ENCODE measurements at regions not wholly inside any gene's neighbourhood (a gene's known extent, or its start where the extent isn't known, plus 50 kb on each side); places are given as distances from the start of the nearest gene placed in this dataset.

GRCh38 chr1:212526111-212526491 is 82.5 kb upstream of the ATF3 start:
- DNase-seq (ENCODE audit: low spot score): no peak

DNA sequence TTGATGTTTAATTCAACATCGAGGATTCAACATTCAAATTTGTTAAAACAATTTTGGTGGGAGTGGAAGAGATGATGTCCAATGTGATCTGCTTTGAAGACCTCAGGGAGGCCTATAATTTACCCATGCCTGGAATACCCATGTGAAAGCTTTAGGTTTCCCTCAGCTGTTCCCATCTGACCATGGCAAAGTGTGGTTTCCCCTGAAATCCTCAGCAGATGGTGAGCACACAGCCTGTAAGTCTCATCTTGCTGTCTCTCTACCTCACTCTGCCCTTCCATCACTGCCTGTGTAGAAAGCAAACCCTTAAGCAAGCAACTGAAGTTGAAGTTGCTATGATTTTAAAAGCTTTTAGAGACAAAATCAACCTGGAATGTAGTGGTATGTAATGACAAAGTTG is 80.1 kb upstream of the ATF3 start:
- no peak for DNase-seq (ENCODE audit: low spot score)

- DNase-seq (ENCODE audit: low spot score): peak; percentile 46
Measured at GRCh38 chr1:212529211-212529741, 79.3 kb upstream of the ATF3 start.

DNA sequence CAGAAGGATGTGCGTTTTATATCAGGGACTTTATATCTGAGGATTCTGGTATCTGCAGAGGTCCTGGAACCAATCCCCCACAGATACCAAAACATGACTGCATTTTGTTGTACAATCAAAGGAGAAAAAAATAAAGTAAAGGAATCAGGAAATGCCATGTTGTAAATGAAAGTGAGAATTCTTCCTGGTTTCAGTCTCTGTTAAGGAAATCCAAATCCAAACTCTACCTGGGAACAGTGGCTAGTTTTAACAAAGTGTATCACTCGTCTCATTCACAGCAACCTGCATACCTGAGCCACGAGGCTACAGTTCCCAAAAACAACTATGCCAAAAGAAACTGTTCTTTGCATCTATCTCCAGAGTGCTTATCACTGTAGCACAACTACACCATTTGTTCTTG is 77.3 kb upstream of the ATF3 start:
- no peak for DNase-seq (ENCODE audit: low spot score)

GRCh38 chr1:212531796-212532195 is 76.8 kb upstream of the ATF3 start:
- no peak for DNase-seq (ENCODE audit: low spot score)

DNA sequence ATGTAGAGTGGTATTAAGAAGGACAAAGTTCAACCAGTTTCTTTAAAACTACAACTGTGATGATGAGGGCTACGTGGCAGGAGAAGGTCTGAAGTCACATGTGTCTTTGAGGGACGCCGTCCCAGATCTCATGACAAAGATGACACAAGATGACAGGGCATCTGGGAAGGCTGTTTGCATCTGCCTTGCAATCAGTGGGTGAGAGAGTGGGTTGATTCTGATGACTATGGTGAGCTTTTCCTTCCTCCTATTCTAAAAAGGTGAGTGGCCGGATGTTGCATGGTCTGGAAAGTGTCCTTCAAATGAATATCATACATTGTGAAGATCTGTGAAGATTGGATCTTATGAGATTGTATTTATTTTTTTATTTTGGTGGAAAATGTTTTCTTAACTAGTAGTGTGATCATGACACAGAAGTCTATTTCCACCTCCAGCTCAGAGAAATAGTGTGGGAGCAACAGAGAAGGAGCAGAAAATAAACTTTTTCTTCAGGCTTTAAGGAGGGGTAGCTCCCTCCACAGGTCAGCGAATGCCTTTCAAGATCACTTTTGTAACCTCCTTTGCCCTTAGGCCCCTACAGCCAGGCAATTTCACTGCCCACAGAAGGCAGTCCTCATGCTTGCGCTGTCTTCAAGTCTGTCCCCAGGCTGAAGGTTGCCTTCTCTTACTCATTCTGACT is 76.0 kb upstream of the ATF3 start:
- DNase-seq (ENCODE audit: low spot score): no peak

GRCh38 chr1:212533148-212533517 is 75.4 kb upstream of the ATF3 start:
- DNase-seq (ENCODE audit: low spot score): no peak

- no peak for DNase-seq (ENCODE audit: low spot score)
Measured at GRCh38 chr1:212536586-212536985, 72.0 kb upstream of the ATF3 start.

DNA sequence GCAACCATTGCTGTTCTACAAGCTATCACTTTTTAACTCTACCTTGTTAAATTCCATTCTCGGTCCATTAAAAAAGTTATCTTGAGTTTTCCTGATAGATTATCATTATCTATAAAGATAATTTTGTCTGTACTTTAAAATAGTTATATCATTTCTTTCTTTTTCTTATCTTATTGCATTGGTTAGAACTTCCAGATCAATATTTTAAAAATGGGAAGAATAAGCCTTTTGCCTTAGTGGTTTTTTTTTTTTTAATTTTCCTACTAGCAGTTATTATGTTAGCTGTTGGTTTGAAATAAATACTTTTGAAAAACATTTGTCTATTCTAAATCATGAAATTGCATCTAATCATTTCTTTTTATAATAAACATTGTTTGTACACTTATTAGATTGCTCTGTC is 71.0 kb upstream of the ATF3 start:
- no peak for DNase-seq (ENCODE audit: low spot score)

GRCh38 chr1:212539737-212540430 is 68.7 kb upstream of the ATF3 start:
- no peak for DNase-seq (ENCODE audit: low spot score)

GRCh38 chr1:212542761-212543187 is 65.8 kb upstream of the ATF3 start:
- DNase-seq (ENCODE audit: low spot score): no peak

GRCh38 chr1:212544110-212544509 is 64.5 kb upstream of the ATF3 start:
- DNase-seq (ENCODE audit: low spot score): no peak

- peak; percentile 69 for DNase-seq (ENCODE audit: low spot score)
Measured at GRCh38 chr1:212545941-212546635, 62.5 kb upstream of the ATF3 start.

DNA sequence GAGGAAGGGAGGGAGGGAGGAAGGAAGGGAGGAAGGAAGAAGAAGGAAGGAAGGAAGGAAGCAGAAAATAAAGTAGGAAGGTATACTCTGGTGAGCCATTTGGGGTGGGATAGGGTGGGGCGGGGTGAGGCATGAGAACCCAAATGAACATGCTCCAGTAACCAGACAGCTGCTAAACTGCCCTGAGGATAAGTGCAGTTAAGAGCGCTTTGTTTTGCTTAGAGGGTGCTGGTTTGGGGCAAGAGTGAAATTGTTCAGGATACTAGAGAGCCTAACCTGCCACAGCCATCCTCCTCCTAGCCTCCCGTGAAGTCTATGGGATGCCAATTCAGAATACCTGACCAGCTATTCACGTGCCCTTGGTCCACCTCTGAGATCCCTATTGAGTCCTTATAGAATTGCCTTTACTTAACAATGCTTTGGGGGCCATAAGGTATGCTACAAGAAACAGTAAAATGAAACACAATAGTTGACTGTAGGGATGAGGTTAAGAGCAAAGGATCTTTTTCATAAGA is 59.0 kb upstream of the ATF3 start:
- DNase-seq (ENCODE audit: low spot score): no peak

DNA sequence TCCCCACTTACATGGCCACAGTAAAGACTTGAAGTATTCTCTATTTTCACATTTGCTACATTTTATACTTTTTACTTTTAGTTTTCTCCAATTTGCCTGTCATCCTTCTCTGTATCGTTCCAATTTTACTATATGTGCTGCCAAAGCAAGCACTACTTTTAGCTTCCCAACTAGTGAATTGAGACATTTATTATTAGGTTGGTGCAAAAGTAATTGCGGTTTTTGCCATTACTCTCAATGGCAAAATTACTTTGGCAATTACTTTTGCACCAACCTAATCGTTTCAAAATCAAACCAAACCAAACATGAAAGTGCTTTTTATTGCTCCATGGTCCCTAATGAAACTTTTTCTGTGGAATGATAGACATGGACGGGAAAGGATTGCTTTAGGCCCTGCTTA is 56.6 kb upstream of the ATF3 start:
- DNase-seq (ENCODE audit: low spot score): no peak

- no peak for DNase-seq (ENCODE audit: low spot score)
Measured at GRCh38 chr1:212553676-212554075, 54.9 kb upstream of the ATF3 start.

DNA sequence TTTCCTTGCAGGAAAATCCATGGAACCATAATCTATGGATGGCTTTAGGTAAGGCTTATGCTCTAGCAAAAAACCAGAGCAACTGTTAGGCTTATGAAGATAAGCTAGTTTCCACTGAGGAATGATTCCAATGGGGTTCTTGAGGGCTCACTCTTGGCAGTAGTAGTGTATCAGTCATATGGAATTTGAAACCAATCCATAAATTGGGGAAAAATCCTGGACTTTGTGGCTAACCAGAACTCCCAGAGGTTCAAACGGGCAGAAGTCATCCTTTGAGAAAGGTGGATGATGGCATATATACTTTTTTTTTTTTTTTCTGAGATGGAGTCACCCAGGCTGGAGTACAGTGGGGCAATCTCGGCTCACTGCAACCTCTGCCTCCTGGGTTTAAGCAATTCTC is 54.2 kb upstream of the ATF3 start:
- DNase-seq (ENCODE audit: low spot score): no peak

GRCh38 chr1:212555426-212555825 is 53.1 kb upstream of the ATF3 start:
- DNase-seq (ENCODE audit: low spot score): no peak

- no peak for DNase-seq (ENCODE audit: low spot score)
Measured at GRCh38 chr1:212556822-212557549, 51.6 kb upstream of the ATF3 start.

- peak; percentile 72 for DNase-seq (ENCODE audit: low spot score)
Measured at GRCh38 chr1:212557739-212558692, 50.5 kb upstream of the ATF3 start.
